GM12891 (cell line): ENCODE measurements at regions not wholly inside any gene's neighbourhood (a gene's known extent, or its start where the extent isn't known, plus 50 kb on each side); places are given as distances from the start of the nearest gene placed in this dataset.
"Not testable (repeated sequence)": the region's sequence is repeated elsewhere in the genome, so short reads cannot be mapped to it uniquely, and the experiment has no call there.

ENCODE experiments used
- DNase-seq: peaks from one replicate; pipeline ENCODE4 v3.0.0; 2011; ENCODE audit warnings: low spot score; ENCODE audit not compliant: insufficient read length
- FAIRE-seq: peaks from 2 replicates; lab custom pipeline; 2011; peaks lifted over from hg19 to GRCh38; lab: Jason Lieb, UNC
- PAX5 ChIP-seq: IDR thresholded peaks from 2 replicates; pipeline ENCODE4 v1.6.1; 2011; ENCODE audit warnings: low read length, moderate library complexity, mild to moderate bottlenecking; ENCODE audit not compliant: insufficient read depth, severe bottlenecking
- POLR2A ChIP-seq: IDR thresholded peaks from 2 replicates; pipeline ENCODE4 v1.6.1; 2011; ENCODE audit warnings: low read depth, low read length, control low read depth
- POLR2AphosphoS5 ChIP-seq: IDR thresholded peaks from 2 replicates; pipeline ENCODE4 v1.6.1; 2011; ENCODE audit warnings: low read depth, low read length, control low read depth
- POU2F2 ChIP-seq: IDR thresholded peaks from 2 replicates; pipeline ENCODE4 v1.6.1; 2011; ENCODE audit warnings: low read depth, mild to moderate bottlenecking, control low read depth, low read length, moderate library complexity
- SPI1 ChIP-seq: IDR thresholded peaks from 2 replicates; pipeline ENCODE4 v1.6.1; 2011; ENCODE audit warnings: low read depth, low read length, control low read depth
- TAF1 ChIP-seq: IDR thresholded peaks from 2 replicates; pipeline ENCODE4 v1.6.1; 2011; ENCODE audit warnings: low read depth, low read length, control low read depth

DNA sequence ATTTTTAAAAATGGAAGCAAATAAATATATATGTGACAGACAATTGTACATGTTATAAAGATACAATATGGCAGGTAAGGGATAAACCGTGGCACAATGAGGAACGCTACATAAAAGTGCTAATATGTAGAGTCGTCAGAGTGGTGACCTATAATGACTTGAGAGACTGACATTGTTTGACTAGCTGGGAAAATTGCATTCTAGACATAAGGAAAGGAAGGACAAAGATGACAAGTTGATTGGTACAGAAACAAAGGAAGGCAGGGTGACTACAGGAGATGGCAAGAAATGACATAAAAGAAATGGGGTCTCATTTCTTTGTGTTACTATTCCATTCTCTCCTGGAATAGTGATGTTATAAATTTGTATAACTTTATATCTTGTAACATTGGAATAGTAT lies 420.4 kb downstream of the DSC3 start:
- FAIRE-seq: no peak
- DNase-seq: no peak
- TF ChIP-seq POLR2AphosphoS5 (no peak), POU2F2 (no peak), SPI1 (no peak), TAF1 (no peak), POLR2A (no peak), PAX5 (no peak)

GRCh38 chr18:30618567-30618966 lies 424.0 kb downstream of the DSC3 start:
- TF ChIP-seq TAF1: no peak
- no peak for TF ChIP-seq POU2F2
- no peak for TF ChIP-seq POLR2AphosphoS5
- TF ChIP-seq PAX5: no peak
- no peak for TF ChIP-seq SPI1
- no peak for TF ChIP-seq POLR2A
- DNase-seq (no peak), FAIRE-seq (no peak)

DNA sequence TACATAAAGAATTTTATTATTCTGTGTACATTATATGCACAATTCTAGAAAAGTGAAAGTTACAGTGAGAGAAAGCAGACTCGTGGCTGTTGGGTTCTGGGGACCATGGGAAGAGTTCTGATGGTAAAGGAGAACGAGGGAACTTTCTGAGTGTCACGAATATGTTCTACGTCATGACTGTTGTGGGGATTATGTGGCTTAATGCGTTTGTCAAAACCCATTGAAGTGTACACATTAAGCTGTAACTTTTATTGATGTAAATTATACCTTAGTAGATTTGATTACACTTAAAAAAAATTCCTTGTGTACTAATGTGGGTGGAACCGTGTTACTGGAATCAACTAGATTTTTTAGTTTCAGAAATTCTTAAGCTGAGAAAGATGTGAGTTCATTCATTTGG lies 426.1 kb downstream of the DSC3 start:
- no peak for DNase-seq
- no peak for TF ChIP-seq SPI1
- no peak for FAIRE-seq

GRCh38 chr18:30613467-30613801 lies 429.1 kb downstream of the DSC3 start:
- TF ChIP-seq PAX5 (no peak), POLR2AphosphoS5 (no peak), POU2F2 (no peak)
- no peak for DNase-seq
- FAIRE-seq: no peak

DNA sequence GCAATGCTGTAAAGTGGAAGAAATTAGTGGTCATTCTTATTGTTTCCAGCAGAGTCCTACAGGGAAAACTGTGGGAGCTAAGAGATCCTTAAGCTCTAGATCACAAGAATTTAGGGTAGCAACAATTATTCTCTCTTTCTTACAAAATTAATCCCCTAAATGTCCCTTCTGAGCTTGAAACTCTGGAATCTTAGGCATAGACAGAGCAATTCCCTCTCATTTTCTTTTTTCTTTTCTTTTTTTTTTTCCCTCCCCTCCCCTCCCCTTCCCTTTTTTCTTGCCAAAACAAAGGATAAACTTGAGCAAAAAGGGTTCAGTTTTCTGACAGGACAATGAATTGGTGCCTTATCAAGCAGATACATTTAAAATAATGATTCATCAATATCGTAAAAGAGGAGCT lies 441.0 kb downstream of the DSC3 start:
- no peak for FAIRE-seq
- TF ChIP-seq POU2F2 (no peak), POLR2A (no peak), POLR2AphosphoS5 (no peak), TAF1 (no peak), SPI1 (no peak)

GRCh38 chr18:30597202-30597601 lies 445.3 kb downstream of the DSC3 start:
- DNase-seq: no peak
- TF ChIP-seq POU2F2: no peak
- no peak for TF ChIP-seq PAX5
- no peak for TF ChIP-seq POLR2AphosphoS5
- TF ChIP-seq POLR2A: no peak
- no peak for TF ChIP-seq SPI1
- TF ChIP-seq TAF1: no peak
- FAIRE-seq: no peak

More for the DNA sequence above, 441.0 kb downstream of the DSC3 start:
- no peak for DNase-seq

DNA sequence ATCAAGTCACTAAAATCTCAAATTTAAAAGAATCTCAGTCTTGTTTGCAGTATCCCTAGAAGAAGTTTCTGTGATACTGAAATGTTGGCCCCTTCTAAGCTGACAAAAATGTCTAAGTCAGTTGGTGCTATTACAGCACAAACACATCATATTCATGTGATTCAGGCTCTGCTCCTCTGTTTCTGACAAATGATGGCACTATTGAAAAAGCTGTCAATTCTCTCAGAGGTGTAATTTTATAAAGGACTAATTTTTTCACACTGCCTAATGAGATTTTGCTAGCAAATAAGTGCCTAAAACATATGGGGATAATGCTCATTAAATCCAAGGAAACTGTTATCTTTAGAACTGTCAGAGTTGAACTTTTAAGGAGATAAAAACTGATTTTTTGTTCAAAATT lies 445.9 kb downstream of the DSC3 start:
- DNase-seq (no peak), FAIRE-seq (no peak)
- TF ChIP-seq SPI1: no peak
- no peak for TF ChIP-seq POU2F2
- no peak for TF ChIP-seq PAX5
- no peak for TF ChIP-seq TAF1
- no peak for TF ChIP-seq POLR2A
- no peak for TF ChIP-seq POLR2AphosphoS5

- no peak for FAIRE-seq
- no peak for DNase-seq
- TF ChIP-seq SPI1 (no peak), TAF1 (no peak), POLR2A (no peak), POU2F2 (no peak)
Measured at GRCh38 chr18:30595942-30596341, 446.6 kb downstream of the DSC3 start.

DNA sequence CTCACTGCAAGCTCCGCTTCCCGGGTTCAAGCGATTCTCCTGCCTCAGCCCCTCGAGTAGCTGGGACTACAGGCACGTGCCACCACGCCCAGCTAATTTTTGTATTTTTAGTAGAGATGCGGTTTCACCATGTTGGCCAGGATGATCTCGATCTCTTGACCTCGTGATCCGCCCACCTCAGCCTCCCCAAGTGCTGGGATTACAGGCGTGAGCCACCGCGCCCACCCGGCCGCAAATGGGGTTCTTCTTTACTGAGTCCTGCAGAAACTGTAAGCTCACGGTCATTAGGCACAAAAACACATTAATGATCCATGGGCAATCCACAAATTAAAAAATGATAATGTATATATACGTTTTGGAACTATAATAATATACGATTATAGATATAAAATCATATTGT lies 447.6 kb downstream of the DSC3 start:
- FAIRE-seq: not testable (repeated sequence)

GRCh38 chr18:30591462-30591861 lies 451.1 kb downstream of the DSC3 start:
- TF ChIP-seq POU2F2: no peak
- no peak for TF ChIP-seq PAX5
- no peak for TF ChIP-seq SPI1
- no peak for TF ChIP-seq POLR2A
- no peak for TF ChIP-seq TAF1
- TF ChIP-seq POLR2AphosphoS5: no peak
- no peak for DNase-seq
- no peak for FAIRE-seq

More for the DNA sequence above, 447.6 kb downstream of the DSC3 start:
- not testable (repeated sequence) for DNase-seq

GRCh38 chr18:30588673-30589164 lies 453.8 kb downstream of the DSC3 start:
- TF ChIP-seq POLR2AphosphoS5 (no peak), POLR2A (no peak), POU2F2 (no peak), TAF1 (no peak)
- FAIRE-seq (no peak), DNase-seq (no peak)
